ENCODE measurements at regions not wholly inside any gene's neighbourhood (a gene's known extent, or its start where the extent isn't known, plus 50 kb on each side); places are given as distances from the start of the nearest gene placed in this dataset.

- TF ChIP-seq CTCF (IDR thresholded peaks at IDR 0.05) (no peak), EZH2 (IDR thresholded peaks at IDR 0.05) (no peak), EZH2phosphoT487 (IDR thresholded peaks at IDR 0.05) (no peak)
These were observed 87.4 kb downstream of the BUB3 start for GRCh38 chr10:123241391-123242141.

Measured in neural progenitor cell (in vitro differentiated cells).